GM12864 (cell line): ENCODE measurements at regions not wholly inside any gene's neighbourhood (a gene's known extent, or its start where the extent isn't known, plus 50 kb on each side); places are given as distances from the start of the nearest gene placed in this dataset.
"Not testable (repeated sequence)": the region's sequence is repeated elsewhere in the genome, so short reads cannot be mapped to it uniquely, and the experiment has no call there.

Source experiments
- DNase-seq: peaks from one replicate; pipeline ENCODE4 v3.0.0-alpha.2; 2011; ENCODE audit warnings: low read depth
- H3K4me3 ChIP-seq: 2 replicates; pipeline ENCODE4 v1.5.1; 2011; ENCODE audit warnings: mild to moderate bottlenecking, low read depth, low read length, control low read depth
- TF ChIP-seq, protein P1 (sequence below): IDR thresholded peaks from 2 replicates; pipeline ENCODE4 v1.5.1; 2011; ENCODE audit warnings: low read depth, mild to moderate bottlenecking, moderate library complexity, low read length, control low read depth, inconsistent platforms; ENCODE audit errors: missing control alignments

DNA sequence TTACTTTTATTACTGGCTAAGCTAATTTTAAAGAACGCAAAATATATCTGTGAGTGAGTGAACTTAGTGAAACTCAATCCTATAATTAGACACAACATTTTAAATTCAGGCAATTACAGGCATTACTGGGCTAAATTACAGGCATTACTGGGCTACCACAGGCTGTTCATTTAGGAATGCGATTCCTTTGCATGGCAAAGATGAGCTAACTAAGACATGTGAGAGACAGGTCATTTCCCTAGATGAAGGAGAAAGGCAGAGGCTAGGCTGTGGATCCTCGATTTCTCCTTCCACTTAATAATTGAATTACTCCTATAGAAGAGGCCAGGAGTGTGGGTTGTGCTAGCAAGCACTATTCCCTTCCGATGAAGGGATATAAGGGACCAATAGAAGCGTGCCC, 429.4 kb upstream of the LMO3 start:
- no peak for DNase-seq
- no peak overlapping the region for H3K4me3 ChIP-seq
- TF ChIP-seq, protein P1, sequence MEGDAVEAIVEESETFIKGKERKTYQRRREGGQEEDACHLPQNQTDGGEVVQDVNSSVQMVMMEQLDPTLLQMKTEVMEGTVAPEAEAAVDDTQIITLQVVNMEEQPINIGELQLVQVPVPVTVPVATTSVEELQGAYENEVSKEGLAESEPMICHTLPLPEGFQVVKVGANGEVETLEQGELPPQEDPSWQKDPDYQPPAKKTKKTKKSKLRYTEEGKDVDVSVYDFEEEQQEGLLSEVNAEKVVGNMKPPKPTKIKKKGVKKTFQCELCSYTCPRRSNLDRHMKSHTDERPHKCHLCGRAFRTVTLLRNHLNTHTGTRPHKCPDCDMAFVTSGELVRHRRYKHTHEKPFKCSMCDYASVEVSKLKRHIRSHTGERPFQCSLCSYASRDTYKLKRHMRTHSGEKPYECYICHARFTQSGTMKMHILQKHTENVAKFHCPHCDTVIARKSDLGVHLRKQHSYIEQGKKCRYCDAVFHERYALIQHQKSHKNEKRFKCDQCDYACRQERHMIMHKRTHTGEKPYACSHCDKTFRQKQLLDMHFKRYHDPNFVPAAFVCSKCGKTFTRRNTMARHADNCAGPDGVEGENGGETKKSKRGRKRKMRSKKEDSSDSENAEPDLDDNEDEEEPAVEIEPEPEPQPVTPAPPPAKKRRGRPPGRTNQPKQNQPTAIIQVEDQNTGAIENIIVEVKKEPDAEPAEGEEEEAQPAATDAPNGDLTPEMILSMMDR: no peak

DNA sequence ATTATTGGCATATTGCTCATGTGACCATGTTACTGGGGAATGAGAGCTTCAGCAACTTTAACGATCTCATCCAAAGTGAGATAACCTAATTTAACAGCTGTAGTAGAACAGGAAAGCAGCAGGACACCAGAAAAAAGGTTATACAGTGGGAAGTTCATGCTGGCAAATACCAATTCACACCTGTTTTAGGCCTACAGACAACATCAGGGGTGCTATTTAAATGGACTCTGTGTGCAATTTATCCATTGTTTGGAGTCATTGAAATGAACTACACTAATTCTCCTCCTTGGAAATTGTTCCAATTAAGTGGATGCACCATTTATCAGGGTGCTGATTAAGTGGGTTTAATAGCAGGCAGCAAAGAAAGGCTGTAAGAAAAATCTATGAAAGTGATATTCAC, 424.4 kb upstream of the LMO3 start:
- TF ChIP-seq, protein P1: no peak
- no peak for DNase-seq
- H3K4me3 ChIP-seq: no peak overlapping the region

DNA sequence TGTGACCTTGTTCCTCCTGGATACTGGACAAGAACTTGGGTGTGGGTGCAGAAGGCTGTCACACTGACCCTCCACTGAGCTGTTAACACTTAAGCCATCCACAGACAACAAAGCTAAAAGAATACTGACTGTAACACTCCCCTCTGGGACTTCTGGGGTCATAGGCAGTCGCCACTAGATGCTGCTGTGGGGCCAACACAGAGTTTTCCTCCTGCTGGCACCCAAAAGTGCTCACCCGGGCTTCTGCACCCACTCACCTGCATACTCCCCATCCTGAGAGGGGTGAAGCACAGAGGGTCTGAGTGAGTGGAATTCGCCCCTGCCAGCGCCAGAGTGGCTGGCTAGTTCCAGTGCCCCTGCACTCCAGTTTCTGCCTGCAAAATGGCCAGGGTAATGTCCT, 422.4 kb upstream of the LMO3 start:
- H3K4me3 ChIP-seq: no peak overlapping the region
- TF ChIP-seq, protein P1: no peak
- no peak for DNase-seq

DNA sequence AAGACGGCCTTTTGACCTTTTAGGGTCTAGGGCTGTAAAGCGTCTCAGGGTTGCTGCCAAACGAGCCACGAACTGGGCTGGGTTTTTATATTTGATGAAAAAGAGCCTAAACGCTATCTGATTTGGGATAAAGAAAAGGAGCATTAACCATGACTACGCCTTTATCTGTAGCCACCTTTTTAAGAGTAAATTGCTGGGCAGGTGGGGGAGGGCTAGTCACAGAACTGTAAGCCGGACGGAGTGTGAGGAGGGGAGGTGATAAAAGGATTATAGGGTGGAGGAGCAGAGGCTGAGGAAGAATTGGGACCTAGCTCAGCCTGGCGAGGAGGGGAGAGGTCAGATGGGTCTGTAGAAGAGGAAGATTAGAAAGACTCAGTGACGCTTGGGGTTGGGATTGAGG, 419.5 kb upstream of the LMO3 start:
- not testable (repeated sequence) for DNase-seq, H3K4me3 ChIP-seq

DNA sequence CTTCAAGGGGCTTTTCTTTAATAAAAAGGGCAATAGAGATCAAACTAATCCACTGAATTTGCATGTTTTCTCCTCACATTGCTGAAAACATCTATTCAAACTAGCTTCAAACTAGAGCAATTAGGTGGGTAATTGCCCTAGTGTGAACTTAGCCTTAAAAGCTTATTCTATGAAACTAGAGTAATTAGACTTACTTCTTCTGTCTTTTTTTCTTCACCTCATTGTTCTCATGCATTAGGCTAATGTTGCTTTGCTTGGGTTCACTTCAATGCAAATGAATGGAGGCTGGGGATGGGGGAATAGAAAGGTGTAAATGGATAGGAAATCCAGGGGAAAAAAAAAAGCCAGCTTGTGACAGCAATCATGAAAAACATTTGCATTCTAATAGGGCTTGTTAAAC, 414.8 kb upstream of the LMO3 start:
- TF ChIP-seq, protein P1: no peak
- DNase-seq: no peak
- H3K4me3 ChIP-seq: no peak overlapping the region

DNA sequence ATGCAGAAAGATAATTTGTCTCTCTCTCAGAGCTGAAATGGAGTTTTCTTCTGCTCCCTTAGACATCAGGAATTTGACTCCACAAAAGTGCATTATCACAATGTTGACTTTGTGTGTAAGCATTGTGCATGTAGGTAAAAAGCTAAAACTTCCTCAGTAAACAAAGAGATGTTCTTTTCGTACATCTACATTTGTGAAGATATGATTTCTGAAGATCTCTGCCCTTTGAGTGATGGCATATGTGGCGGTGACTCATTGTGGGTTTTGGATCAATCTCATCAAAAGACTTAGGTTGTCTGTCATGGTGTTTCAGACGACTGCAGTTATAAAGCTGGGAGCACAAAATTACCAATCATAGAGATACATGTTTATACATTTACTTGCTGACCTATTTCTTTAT, 411.4 kb upstream of the LMO3 start:
- no peak for DNase-seq
- no peak overlapping the region for H3K4me3 ChIP-seq

DNA sequence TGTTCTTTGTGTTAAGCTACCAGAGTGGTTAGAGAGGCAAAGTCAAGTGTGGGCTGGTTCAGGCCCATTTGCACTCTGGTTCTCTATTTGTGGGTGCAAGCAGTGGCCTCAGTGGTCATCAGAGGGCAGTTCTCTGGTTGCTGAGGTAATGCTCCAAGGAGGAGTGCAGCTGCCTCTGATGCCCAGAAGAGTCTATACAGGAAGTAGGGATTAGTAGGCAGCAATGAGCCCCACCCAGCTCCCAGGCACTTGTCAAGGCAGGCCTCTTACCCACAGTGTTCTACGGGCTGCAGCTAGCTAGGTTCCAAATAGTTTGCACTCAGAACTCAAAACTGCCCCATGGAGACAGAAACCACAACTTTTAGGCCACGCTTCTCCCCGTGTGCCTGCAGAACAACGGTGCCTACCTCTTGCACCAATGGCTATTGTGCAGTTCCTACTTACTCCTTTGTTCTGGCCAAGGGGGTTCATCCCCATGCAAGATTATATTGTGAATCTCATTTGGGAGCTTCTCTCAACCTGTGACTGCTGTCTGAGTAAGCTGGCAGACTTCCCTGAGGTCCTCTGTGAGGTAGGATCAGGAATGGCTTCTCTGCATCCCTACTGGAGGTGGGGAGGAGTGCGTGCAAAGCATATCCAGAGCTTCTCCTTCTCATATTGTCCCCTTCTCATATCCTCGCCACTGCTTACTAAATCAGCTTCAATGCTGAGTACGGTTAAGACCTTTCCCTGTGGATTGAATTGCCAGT, 410.3 kb upstream of the LMO3 start:
- no peak overlapping the region for H3K4me3 ChIP-seq
- DNase-seq: no peak
- TF ChIP-seq, protein P1: no peak

More for the DNA sequence above, 411.4 kb upstream of the LMO3 start:
- TF ChIP-seq, protein P1: no peak
